ENCODE measurements at regions not wholly inside any gene's neighbourhood (a gene's known extent, or its start where the extent isn't known, plus 50 kb on each side); places are given as distances from the start of the nearest gene placed in this dataset.

DNA sequence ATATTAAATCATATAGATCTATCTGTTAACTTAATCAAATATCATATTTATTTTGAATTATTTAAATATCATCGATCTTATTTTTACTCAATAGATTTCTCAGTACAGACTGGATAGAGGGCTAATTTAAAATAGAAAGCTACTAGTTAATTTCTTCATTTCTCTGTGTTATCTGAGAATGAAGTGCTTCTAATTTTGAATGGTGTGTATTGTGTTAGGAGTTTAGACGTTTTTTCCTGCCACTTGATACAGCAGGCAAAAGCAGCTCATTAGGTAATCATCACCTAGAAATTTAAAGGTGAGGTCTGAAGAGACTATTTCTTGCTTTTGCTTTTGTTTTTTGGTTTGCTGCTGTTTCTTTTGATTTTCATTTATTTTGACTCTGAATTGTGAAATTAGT is 948.8 kb upstream of the TENM3 start:
- Mint-ChIP-seq H3K4me1 (no peaks in the 10 kb centered on the region), H3K4me3 (no peak overlapping the region), H3K27me3 (ENCODE audit: low read depth in 3 of 3) (peaks cover 0 to 2% (median 0%) of the 10 kb centered on the region in 3 donors), H3K36me3 (no peaks in the 10 kb centered on the region), H3K9me3 (peaks cover 0 to 35% (median 8%) of the 10 kb centered on the region in 6 donors), H3K27ac (no peak overlapping the region)
- no peak for DNase-seq

DNA sequence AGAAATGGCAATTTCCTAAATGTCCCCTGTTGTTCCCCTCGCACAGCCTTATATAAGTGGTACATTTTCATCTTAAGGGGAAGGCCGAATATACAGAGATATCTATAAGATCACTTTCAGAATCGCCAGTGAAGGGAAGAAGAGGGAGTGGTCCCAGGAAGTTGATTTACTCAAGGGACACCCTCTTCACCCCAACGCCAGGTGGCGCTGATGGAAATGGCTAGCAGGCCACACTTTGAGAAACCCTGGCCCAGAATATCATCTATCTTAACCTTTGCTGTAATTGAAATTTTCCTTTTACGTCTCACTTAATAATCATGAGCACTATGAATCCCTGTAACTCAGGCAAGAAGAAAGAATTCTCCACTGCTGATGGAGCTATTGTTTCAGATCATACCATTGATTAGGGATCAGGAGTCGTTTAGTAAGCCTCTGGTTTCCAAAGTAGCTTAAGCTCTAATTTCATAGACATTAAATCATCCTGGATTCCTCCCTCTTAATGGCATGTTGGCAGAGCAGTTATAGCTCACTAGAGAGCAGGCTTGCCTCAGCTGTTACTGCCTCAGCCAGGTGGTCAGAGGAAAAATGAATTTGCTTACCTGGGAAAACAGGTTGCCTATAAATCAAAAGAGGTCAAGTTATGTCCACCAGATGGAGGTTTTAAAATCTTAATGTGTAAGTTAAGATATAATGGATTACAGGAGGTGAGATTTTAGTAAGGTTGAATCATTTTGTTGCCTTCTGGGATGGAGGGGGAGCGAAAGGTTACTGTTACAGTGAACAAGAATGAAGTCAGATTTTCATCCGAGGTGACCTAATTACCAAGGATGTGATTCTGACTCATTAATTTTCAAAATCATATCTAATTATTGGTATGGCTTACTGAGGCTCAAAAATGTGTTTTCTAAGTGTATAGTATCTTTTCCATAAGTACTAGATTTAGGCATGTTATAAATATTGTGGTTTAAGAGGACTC is 941.2 kb upstream of the TENM3 start:
- H3K9me3 Mint-ChIP-seq: peaks cover 0 to 17% (median 11%) of the 10 kb centered on the region in 6 donors
- no peaks in the 10 kb centered on the region for H3K36me3 Mint-ChIP-seq
- H3K4me1 Mint-ChIP-seq: no peaks in the 10 kb centered on the region
- no peaks in the 10 kb centered on the region for H3K27me3 Mint-ChIP-seq (ENCODE audit: low read depth in 3 of 3)
- no peak overlapping the region for H3K27ac Mint-ChIP-seq
- no peak for DNase-seq
- no peak overlapping the region for H3K4me3 Mint-ChIP-seq

DNA sequence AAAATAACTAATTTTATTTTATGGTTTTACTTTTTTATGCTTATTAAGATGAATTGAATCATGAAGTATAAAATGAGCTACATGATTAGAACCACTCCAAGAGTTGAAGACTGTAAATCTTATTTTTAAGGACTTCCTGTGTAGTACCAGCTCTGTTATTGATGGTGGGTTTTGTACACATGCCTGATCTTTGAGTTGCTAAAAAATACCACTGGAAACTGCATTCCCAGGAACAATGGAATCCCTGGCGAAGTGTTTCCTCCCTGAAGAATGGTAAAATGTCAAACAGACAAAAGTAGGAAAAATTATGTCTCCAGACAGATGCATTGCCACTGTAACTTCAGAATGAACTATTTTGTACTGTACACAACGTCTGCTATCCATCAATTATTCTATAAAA is 935.4 kb upstream of the TENM3 start:
- Mint-ChIP-seq H3K36me3 (no peaks in the 10 kb centered on the region), H3K27me3 (ENCODE audit: low read depth in 3 of 3) (peaks cover 0 to 4% (median 2%) of the 10 kb centered on the region in 3 donors), H3K27ac (no peak overlapping the region), H3K4me1 (no peaks in the 10 kb centered on the region), H3K9me3 (peaks cover 0 to 5% (median 3%) of the 10 kb centered on the region in 6 donors), H3K4me3 (no peak overlapping the region)
- no peak for DNase-seq

DNA sequence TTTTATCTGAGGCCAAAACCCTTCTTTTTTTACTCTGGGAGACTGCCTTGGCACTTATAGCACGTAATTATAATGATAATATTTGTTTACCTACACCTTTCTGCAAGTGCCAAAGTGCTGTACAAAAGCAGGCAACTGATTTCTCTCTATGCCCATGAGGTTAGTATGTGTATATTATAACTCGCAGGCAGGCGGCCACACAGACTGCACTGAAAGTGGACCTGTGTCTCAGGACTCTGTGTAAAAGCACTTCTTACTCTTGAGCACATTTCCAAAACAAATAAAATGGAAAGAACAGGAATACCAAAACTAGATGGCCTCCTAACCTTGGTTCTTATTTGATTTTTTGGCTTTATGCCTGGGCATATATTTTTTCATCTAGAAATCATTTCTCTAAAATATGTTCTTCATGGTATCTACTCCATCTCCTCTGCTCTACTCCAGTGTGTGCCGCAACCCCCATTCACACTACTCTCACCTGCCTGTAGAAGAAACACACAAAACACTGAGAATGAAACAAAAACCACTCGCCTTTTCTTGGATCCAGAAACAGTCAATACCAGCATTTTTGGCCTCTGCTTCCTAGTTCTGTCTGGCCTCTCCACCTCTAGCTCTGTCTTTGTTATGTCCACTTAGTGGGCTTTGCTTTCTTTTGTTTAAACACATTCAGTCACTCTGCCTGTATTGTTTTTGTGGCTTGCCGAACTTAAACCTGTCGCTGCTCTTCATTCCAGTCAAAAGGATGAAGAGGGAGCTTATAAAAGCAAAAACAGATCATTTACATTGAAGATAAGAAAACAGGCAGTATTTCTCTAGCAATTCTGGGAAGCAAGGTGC is 934.5 kb upstream of the TENM3 start:
- no peaks in the 10 kb centered on the region for H3K4me1 Mint-ChIP-seq
- no peak for DNase-seq
- peaks cover 0 to 9% (median 5%) of the 10 kb centered on the region in 6 donors for H3K9me3 Mint-ChIP-seq
- H3K27me3 Mint-ChIP-seq (ENCODE audit: low read depth in 3 of 3): peaks cover 0 to 4% (median 2%) of the 10 kb centered on the region in 3 donors
- H3K36me3 Mint-ChIP-seq: no peaks in the 10 kb centered on the region
- no peak overlapping the region for H3K4me3 Mint-ChIP-seq
- no peak overlapping the region for H3K27ac Mint-ChIP-seq

DNA sequence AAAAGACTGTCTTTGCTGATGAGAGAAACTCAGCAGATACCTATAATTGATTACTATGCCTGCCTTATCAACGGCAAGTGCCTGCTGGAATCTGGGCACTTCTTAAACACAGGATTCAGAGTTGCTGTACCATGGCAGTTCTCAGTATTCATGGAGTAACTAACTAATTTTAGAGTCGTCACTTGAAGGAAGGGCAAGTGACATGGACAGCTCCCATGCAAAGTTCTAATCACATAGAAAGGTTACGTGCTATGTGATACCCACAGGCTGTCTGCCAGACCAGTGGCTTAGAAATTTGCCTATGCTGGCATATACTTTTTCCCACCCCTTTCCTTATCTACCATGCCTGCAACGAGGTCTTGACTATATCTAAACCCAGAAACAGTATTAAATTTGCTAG is 931.1 kb upstream of the TENM3 start:
- Mint-ChIP-seq H3K9me3 (peaks cover 3 to 14% (median 6%) of the 10 kb centered on the region in 6 donors), H3K27ac (no peak overlapping the region), H3K36me3 (no peaks in the 10 kb centered on the region), H3K4me3 (no peak overlapping the region), H3K27me3 (ENCODE audit: low read depth in 3 of 3) (peaks cover 0 to 4% (median 2%) of the 10 kb centered on the region in 3 donors), H3K4me1 (no peaks in the 10 kb centered on the region)
- DNase-seq: no peak

DNA sequence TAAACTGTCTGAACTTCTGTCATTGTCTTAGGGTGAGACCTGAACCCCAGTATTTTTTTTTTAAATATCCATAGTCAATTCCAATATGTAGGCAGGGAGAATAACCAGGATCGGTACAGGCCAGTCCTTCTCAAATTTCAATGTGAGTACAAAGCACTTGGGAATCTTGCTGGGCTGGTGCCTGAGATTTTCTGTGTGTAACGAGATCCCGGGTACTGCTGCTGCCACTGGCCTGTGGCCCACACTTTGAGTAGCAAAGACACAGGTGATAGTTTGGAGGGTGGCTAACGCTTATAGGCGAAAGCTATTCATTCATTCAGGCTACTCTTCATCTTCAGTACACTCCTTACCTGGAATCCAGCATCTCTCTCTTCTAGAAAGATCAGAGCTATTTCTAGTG is 923.6 kb upstream of the TENM3 start:
- Mint-ChIP-seq H3K27me3 (ENCODE audit: low read depth in 3 of 3) (no peaks in the 10 kb centered on the region), H3K4me3 (no peak overlapping the region), H3K9me3 (peaks cover 0 to 27% (median 6%) of the 10 kb centered on the region in 6 donors), H3K4me1 (no peaks in the 10 kb centered on the region), H3K27ac (no peak overlapping the region), H3K36me3 (no peaks in the 10 kb centered on the region)
- DNase-seq: no peak

DNA sequence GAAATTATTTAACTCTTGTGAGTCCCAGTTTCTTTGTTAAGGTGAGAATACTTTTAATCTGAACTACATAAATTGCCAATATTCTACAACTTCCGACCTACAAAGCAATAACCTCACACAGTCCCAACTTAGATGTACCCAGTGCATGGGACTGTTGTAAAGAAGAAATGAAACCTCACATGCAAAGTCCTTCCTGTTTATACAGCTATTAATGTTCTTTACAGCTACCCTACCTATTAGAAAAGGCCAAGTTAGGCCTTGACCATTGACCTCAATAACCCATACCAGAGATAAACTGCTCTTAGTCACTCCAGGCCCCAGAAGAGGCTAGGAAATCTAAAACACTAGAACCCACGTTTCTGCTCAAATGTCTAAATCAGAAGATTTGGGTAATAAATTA is 920.1 kb upstream of the TENM3 start:
- Mint-ChIP-seq H3K4me1 (no peaks in the 10 kb centered on the region), H3K9me3 (peaks cover 5 to 34% (median 14%) of the 10 kb centered on the region in 6 donors), H3K4me3 (no peak overlapping the region), H3K27me3 (ENCODE audit: low read depth in 3 of 3) (no peaks in the 10 kb centered on the region), H3K27ac (no peak overlapping the region), H3K36me3 (peaks cover 0 to 4% (median 0%) of the 10 kb centered on the region in 3 donors)
- no peak for DNase-seq

DNA sequence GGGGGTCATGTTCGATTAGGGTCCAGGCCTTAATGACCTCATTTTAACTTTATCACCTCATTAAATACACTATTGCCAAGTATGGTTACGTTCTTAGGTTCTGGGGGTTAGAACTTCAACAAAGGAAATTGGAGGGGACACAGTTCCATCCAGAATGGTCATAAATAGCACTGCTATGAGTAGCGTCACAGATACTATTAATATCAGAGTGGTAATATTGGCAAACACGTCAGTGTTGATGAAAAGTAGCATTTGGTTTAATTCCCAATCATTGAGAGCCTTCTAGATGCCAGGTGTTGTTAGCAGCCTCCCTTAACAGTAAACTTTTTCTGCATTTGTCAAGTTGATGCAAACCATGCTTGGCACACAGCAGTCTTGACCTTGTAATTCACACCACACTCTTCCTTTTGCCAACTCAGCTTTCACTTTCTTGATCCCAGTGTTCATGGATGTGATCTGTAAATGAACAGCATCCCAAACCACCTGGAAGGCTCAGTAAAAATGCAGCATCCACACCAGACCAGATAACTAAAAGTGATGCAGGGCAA is 912.5 kb upstream of the TENM3 start:
- Mint-ChIP-seq H3K4me3 (no peak overlapping the region), H3K27me3 (ENCODE audit: low read depth in 3 of 3) (no peaks in the 10 kb centered on the region), H3K27ac (no peak overlapping the region), H3K4me1 (no peaks in the 10 kb centered on the region), H3K36me3 (peaks cover 0 to 4% (median 0%) of the 10 kb centered on the region in 3 donors), H3K9me3 (peaks cover 6 to 38% (median 15%) of the 10 kb centered on the region in 6 donors)
- DNase-seq: no peak

DNA sequence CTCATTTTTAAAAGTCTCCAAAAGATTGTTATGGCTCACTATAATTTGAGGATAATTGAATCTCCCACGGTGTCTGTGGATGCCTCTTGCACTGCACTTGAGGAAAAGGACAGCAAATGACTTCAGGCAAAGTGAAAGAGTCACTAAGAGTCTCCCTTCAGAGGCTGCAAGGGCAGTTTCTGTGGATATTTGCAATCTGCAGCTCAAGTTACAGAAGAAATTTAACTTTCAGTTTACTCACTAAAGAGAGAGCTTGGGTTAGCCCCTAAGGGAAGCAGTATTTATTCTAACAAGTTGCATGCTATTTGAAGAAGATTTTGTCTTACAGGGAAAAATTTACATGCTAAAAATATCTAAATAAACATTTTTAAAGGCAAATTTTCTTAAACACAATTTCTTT is 912.0 kb upstream of the TENM3 start:
- Mint-ChIP-seq H3K4me3 (no peak overlapping the region), H3K4me1 (no peaks in the 10 kb centered on the region), H3K27ac (no peak overlapping the region), H3K27me3 (ENCODE audit: low read depth in 3 of 3) (no peaks in the 10 kb centered on the region), H3K36me3 (peaks cover 0 to 4% (median 0%) of the 10 kb centered on the region in 3 donors), H3K9me3 (peaks cover 6 to 38% (median 15%) of the 10 kb centered on the region in 6 donors)
- no peak for DNase-seq

DNA sequence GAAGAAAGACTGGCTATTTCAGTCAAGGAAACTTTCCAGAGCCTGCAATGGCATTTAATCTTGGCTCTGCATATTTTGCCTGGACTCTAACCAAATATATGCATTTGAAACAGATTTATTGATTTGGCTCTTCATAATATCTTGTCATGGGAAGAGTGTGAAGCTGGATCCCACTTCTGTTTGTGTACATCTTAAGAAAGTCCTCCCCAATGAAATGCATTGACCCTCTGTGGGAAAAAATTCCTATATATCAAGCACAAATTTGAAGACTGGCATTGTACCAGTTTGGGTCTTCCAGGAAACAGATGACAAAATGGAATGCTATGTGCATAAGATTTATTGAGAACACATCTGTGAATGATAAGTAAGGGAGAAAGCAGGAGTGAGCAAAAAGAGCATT is 897.3 kb upstream of the TENM3 start:
- Mint-ChIP-seq H3K4me1 (no peaks in the 10 kb centered on the region), H3K9me3 (peaks cover 13 to 55% (median 19%) of the 10 kb centered on the region in 6 donors), H3K27ac (no peak overlapping the region), H3K27me3 (ENCODE audit: low read depth in 3 of 3) (peaks cover 0 to 1% (median 0%) of the 10 kb centered on the region in 3 donors), H3K4me3 (no peak overlapping the region), H3K36me3 (no peaks in the 10 kb centered on the region)
- no peak for DNase-seq

DNA sequence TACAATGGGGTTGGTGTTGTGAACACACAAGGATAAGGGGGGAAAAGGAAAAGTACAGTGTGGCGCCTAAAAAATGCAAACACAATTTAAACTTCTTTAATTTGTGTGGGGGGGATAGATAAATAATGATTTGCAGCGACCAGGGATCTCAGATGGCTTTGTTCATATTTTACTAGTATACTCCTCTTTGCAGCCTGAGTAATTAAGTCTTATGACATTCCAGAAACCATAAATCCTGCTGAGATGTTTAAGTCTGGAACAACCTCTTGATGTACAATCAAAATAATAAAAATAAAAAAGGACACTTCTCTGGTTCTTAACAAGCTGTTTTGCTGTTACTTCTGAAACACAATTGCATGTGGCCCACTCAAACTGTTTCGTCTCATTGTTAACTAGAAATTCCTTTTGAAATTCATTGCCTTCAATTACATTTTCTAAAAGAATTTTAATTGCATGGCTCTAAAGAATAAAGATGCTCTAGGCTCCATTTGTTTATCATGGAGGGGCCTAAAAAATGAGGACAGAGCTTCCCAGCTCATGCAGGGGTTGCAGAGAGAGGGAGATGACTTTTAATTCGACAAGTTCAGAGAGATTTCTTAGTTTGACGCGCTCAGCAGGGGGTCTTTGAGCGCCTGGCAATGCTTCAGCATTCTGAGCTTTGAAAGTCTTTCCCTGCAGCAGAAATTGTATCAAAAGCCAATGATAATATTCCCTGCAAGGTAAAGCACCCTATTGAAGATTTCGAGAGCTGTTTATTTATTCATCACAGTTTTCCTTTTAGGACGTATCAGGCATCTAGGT is 892.4 kb upstream of the TENM3 start:
- no peak overlapping the region for H3K4me3 Mint-ChIP-seq
- no peaks in the 10 kb centered on the region for H3K36me3 Mint-ChIP-seq
- peaks cover 0 to 2% (median 0%) of the 10 kb centered on the region in 3 donors for H3K27me3 Mint-ChIP-seq (ENCODE audit: low read depth in 3 of 3)
- no peaks in the 10 kb centered on the region for H3K4me1 Mint-ChIP-seq
- DNase-seq: no peak
- peaks cover 11 to 29% (median 18%) of the 10 kb centered on the region in 6 donors for H3K9me3 Mint-ChIP-seq
- no peak overlapping the region for H3K27ac Mint-ChIP-seq

DNA sequence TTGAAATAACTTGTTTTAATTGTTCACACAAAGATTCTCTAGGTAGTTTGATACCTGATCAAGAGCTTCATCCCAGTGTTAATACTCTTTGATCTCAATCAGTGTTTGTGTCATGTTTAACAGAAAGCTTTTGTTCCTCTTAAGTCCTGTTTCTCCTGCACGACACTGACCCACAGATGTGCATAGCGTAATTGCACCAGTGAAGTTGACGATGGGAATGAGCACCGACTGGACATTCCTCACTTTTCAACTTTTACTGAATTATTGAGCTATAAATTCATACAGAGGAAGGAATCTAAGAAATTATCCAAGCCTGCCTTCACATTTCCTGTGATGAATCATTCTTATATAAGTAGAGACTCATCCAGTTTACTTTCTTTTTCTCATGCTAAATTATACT is 878.7 kb upstream of the TENM3 start:
- H3K36me3 Mint-ChIP-seq: no peaks in the 10 kb centered on the region
- peaks cover 3 to 27% (median 8%) of the 10 kb centered on the region in 6 donors for H3K9me3 Mint-ChIP-seq
- H3K4me1 Mint-ChIP-seq: no peaks in the 10 kb centered on the region
- H3K27ac Mint-ChIP-seq: no peak overlapping the region
- H3K4me3 Mint-ChIP-seq: no peak overlapping the region
- no peak for DNase-seq
- no peaks in the 10 kb centered on the region for H3K27me3 Mint-ChIP-seq (ENCODE audit: low read depth in 3 of 3)

DNA sequence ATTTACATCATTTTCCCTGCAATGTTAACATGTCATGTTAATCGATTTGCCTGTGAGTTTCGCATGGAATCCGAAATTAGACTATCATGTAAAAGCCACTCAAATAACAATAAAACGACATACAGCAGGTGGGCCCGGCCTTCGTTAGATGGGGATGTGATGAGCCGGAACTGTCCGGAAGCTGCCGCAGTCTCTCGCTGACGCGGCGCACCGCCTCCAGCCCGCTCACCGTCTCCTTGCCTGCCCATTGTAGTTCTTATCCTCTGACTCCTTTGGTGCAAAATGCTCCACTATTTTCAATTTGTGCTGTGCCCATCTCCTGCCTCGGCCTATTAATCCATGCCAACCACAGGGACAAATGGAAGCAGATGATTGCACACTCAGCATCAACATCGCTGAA is 877.5 kb upstream of the TENM3 start:
- Mint-ChIP-seq H3K9me3 (peaks cover 4 to 21% (median 10%) of the 10 kb centered on the region in 6 donors), H3K27me3 (ENCODE audit: low read depth in 3 of 3) (no peaks in the 10 kb centered on the region), H3K36me3 (no peaks in the 10 kb centered on the region), H3K4me1 (no peaks in the 10 kb centered on the region), H3K27ac (no peak overlapping the region), H3K4me3 (no peak overlapping the region)
- no peak for DNase-seq

Measured in immature natural killer cell (primary cell).